ENCODE measurements at regions not wholly inside any gene's neighbourhood (a gene's known extent, or its start where the extent isn't known, plus 50 kb on each side); places are given as distances from the start of the nearest gene placed in this dataset.
"Not testable (repeated sequence)": the region's sequence is repeated elsewhere in the genome, so short reads cannot be mapped to it uniquely, and the experiment has no call there.

- DNase-seq (ENCODE audit: low read depth) = no peak
- TF ChIP-seq CTCF (IDR thresholded peaks at IDR 0.05; ENCODE audit: insufficient read depth, low read length) = no peak
- no peak overlapping the region for H3K4me3 ChIP-seq (ENCODE audit: low read depth, low read length)
Measured at GRCh38 chrX:25503826-25504225, 488.1 kb upstream of the ARX start.

GRCh38 chrX:25507801-25508200, 492.0 kb upstream of the ARX start:
- DNase-seq (ENCODE audit: low read depth) = no peak
- no peak overlapping the region for H3K4me3 ChIP-seq (ENCODE audit: low read depth, low read length)
- no peak for TF ChIP-seq CTCF (IDR thresholded peaks at IDR 0.05; ENCODE audit: insufficient read depth, low read length)

- TF ChIP-seq CTCF (IDR thresholded peaks at IDR 0.05; ENCODE audit: insufficient read depth, low read length) = no peak
- DNase-seq (ENCODE audit: low read depth) = no peak
- H3K4me3 ChIP-seq (ENCODE audit: low read depth, low read length) = no peak overlapping the region
Measured at GRCh38 chrX:25519258-25519657, 503.5 kb upstream of the ARX start.

GRCh38 chrX:25522443-25523010, 506.8 kb upstream of the ARX start:
- not testable (repeated sequence) for DNase-seq (ENCODE audit: low read depth); H3K4me3 ChIP-seq (ENCODE audit: low read depth, low read length)

GRCh38 chrX:25523574-25524540, 508.1 kb upstream of the ARX start:
- DNase-seq (ENCODE audit: low read depth) = peak; percentile 63
- peak; percentile 32 for TF ChIP-seq CTCF (IDR thresholded peaks at IDR 0.05; ENCODE audit: insufficient read depth, low read length)
- no peak overlapping the region for H3K4me3 ChIP-seq (ENCODE audit: low read depth, low read length)

GRCh38 chrX:25527156-25527555, 511.4 kb upstream of the ARX start:
- TF ChIP-seq CTCF (IDR thresholded peaks at IDR 0.05; ENCODE audit: insufficient read depth, low read length) = no peak
- no peak for DNase-seq (ENCODE audit: low read depth)
- no peak overlapping the region for H3K4me3 ChIP-seq (ENCODE audit: low read depth, low read length)

- TF ChIP-seq CTCF (IDR thresholded peaks at IDR 0.05; ENCODE audit: insufficient read depth, low read length) = no peak
- H3K4me3 ChIP-seq (ENCODE audit: low read depth, low read length) = no peak overlapping the region
- no peak for DNase-seq (ENCODE audit: low read depth)
Measured at GRCh38 chrX:25527596-25527995, 511.8 kb upstream of the ARX start.

All from fibroblast of the aortic adventitia (primary cell).